OCI-LY1 (cell line): ENCODE measurements at regions not wholly inside any gene's neighbourhood (a gene's known extent, or its start where the extent isn't known, plus 50 kb on each side); places are given as distances from the start of the nearest gene placed in this dataset.

ENCODE experiments used
- CTCF ChIP-seq: fragments of 200-600 bp; sonication (generic), shearing (Covaris generic); IDR thresholded peaks from 2 replicates; pipeline ENCODE4 v1.5.1; 2017; ENCODE audit warnings: mild to moderate bottlenecking, antibody characterized with exemption, low read length, moderate library complexity, mixed read lengths
- EZH2 ChIP-seq: fragments of 200-600 bp; sonication (generic), shearing (Covaris generic); IDR thresholded peaks from 2 replicates; pipeline ENCODE4 v1.8.0; 2017; ENCODE audit warnings: borderline replicate concordance, mixed run types, mild to moderate bottlenecking, antibody characterized with exemption, low read length, moderate library complexity, mixed read lengths

GRCh38 chr6:1125297-1125696 lies 186.6 kb upstream of the FOXQ1 start:
- TF ChIP-seq EZH2: no peak
- TF ChIP-seq CTCF: no peak
